Hematopoietic multipotent progenitor cell (in vitro differentiated cells): ENCODE measurements at regions not wholly inside any gene's neighbourhood (a gene's known extent, or its start where the extent isn't known, plus 50 kb on each side); places are given as distances from the start of the nearest gene placed in this dataset.
A peak's percentile ranks its signal among the peaks of the same experiment; 100 is the strongest.

Experiments used
- DNase-seq, 3 donors: peaks; one replicate each; pipeline ENCODE4 v3.0.0-alpha.2; 2011 to 2015; ENCODE audit warnings: low read depth in 2 of 3, low spot score in 2 of 3

GRCh38 chr1:184267747-184268146, 119.1 kb upstream of the C1orf21 start:
- DNase-seq, result no peak

DNA sequence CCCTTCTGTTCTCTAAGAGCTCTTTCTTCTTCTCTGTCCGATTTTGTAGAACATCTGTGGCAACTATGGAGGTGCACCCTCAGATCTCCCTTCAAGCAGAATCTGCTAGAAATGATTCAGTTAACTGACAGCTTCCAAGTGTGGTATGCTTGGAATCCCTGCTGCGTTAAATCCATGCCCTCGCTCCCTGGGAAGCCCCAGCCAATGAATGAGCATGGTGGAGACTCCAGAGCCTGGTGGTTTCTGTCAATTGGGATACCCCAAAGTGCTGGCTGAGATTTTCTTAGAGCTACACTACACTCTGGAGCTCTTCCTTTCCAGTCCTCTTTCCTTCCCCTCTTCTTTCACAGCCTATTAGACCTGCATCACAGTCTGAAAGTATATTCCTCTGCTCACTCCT, 116.3 kb upstream of the C1orf21 start:
- no peak for DNase-seq

GRCh38 chr1:184272175-184272866, 114.5 kb upstream of the C1orf21 start:
- DNase-seq, result no peak

GRCh38 chr1:184276416-184276815, 110.4 kb upstream of the C1orf21 start:
- no peak for DNase-seq

- no peak for DNase-seq
Measured at GRCh38 chr1:184279911-184280458, 106.8 kb upstream of the C1orf21 start.

- no peak for DNase-seq
Measured at GRCh38 chr1:184283999-184284398, 102.8 kb upstream of the C1orf21 start.

DNA sequence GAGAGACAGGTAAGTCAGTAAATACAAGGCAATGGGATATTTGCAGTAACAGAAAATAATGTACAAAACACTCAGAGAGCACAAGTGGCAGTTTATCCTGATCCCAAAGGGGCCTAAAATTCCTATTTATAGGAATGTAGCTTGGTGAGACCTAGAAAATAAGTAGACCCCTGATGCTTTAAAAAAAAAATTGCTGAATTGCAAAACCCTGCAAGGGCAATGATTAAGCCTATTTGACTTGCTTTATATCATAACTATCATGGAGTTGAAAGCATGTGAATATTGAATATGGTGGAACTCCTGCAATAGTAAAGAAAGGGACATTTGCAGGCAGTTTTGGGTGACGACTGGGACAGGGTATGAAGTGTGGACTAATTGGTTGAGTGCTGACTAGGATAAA, 101.9 kb upstream of the C1orf21 start:
- DNase-seq, result no peak

DNA sequence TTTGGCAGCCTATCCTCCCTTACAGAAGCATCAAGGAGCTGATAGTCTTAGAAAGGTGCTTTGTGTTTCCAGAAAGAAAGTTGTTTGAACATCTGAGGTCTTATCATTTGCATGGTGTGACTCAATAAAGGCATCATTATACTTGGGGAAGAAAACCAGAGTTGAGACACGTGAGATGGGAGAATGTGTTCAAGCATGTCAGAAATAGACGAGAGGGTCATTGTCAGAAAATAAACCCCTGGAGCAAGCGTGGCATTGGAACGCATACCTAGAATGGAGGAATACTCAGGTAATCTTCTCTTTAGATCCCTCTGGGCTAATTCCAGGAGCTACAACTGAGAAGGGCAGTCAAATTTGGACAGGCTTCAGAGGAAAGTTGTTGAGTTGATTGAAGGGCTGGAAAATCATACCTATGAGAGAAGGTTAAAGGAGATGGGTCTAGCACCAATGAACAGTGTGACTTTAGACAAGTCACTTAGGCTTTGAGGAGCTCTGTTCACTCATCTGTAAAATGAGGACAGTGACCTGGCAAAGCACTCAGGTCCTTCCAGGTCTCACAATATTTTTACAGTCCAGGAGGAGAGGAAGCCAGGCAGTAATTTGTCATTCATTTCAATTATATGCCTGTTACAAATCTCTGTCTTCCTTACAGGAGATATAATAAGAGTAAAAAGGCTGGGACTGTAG, 101.3 kb upstream of the C1orf21 start:
- DNase-seq, result no peak

DNA sequence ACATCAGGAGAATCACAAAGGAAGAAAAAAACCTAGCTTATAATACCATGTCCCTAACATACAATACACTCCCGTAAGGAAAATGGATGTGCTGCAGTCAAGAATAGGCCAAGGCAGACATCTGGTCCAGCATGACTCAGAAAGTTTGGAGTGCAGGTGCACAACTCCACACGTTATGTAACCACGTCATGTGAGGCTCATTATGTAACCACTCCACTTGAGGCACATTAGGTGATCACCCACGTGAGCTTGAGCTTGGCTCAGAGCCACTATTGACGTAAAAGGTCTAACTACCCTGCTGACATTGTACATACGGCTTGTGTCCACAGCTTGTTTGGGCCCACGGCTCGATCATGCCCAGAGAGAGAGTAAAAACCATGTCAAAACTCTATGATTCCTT, 99.8 kb upstream of the C1orf21 start:
- DNase-seq, result no peak

DNA sequence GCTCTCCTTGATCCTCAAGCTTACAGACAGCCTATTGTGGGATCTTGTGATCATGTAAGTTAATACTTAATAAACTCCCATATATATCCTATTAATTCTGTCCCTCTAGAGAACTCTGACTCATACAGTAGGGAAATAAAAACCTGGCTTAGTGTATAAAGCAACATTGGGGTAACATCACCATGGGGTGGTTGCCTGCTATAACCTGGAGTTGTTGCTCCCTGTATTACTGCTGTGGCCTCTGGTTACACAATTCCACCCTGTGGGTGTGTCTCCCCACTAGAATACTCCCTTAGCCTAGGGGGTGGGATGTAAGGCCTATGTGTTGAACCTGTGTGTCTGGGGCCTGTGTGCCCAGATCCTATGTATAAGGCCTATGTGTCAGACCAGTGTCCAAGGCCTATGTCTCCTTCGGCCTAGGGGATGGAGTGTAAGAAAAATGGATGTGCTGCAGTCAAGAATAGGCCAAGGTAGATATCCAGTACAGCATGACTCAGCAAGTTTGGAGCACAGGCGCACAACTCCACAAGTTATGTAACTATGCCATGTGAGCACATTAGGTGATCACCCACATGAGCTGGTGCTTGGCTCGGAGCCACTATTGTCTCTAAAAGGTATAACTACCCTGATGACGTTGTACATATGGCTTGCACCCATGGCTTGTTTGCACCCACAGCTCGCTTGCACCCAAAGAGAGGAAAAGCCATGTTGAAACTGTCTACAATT, 96.8 kb upstream of the C1orf21 start:
- DNase-seq, result peak in 2 of 3 donors; percentile 46 to 48

DNA sequence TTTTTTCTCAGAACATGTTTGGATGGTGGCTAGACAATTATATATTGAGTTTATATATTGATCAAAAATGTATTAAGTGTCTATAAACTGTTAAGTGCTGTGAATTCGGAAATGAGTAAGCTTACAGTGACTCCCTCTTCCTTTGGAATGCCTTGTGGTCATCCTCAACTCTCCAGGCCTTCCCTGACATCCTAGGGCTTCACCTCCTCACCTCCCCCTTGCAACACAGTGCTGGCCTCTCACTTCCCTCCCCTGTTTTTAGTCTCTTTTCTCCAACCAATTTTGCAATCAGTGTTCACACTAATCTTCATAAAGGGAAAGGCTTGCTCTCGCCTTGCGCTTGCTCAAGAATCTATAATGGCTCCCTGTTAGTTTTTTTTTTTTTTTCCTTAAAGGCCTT, 95.1 kb upstream of the C1orf21 start:
- DNase-seq, result no peak

GRCh38 chr1:184292101-184292500, 94.7 kb upstream of the C1orf21 start:
- no peak for DNase-seq

DNA sequence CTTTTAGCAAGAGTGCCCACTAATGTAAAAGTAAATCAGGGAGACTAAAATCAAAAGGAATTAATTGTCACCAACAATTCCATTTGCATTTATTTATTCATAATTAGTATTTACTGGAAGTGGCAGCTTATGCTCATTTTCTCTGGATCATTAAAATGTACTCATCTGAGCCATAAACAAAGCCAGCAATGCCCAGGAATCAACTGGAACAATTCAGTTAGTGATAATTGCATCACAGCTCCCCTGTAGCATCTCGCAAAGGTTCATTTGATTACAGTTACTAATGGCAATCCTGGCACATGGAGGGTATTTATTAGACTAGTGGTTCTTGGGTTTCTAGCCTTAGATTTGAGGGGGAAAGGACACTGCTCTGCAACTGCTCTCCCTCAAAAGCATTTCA, 92.7 kb upstream of the C1orf21 start:
- no peak for DNase-seq

GRCh38 chr1:184296466-184297243, 90.2 kb upstream of the C1orf21 start:
- DNase-seq, result peak in 2 of 3 donors; percentile 62 to 81

DNA sequence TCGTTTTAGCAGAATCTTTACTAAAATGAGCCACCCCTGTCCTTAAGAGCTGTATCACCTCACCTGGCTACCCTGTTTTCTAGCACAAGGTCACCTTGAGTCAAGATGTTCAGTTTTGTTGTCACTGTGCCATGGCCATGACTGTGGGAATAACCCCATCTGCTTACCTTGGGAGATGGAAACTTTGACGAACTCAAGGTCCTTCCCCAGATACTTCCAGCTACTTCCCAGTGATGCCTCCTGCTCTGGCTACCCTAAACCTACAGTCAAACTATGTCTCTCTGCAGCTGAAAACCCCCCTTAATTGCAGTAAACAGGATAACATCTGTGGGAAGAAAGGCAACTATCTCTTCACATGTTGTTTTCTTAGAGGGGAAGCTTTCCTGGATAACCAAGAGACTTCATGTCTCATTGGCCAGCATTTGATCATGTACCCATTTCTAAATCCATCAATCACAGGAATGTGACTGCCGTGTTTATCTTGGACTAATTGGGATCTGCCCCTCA, 89.5 kb upstream of the C1orf21 start:
- DNase-seq, result no peak

- no peak for DNase-seq
Measured at GRCh38 chr1:184298440-184299405, 88.1 kb upstream of the C1orf21 start.

- DNase-seq, result no peak
Measured at GRCh38 chr1:184299406-184299790, 87.4 kb upstream of the C1orf21 start.

DNA sequence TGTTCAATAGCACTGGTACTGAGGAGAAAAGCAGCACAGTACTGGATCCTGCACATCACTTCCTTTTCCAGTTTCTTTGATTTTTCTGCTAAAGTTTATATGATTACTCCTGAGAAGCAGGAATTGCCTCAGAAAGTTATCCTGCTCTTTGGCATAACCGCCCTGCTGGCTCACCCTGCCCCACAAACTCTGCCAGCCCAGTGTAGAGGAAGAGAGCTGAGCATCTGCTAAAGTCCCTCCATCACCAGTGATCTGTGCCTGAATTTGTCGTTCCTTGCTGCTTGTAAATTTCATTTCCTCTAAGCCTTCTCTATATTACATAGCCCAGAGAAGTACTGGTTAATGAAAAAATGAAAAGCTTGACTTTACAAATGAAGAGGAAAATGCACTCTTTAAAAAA, 87.0 kb upstream of the C1orf21 start:
- no peak for DNase-seq

- DNase-seq, result no peak
Measured at GRCh38 chr1:184300446-184300845, 86.4 kb upstream of the C1orf21 start.
